Endothelial cell of umbilical vein (primary cell): ENCODE measurements at regions not wholly inside any gene's neighbourhood (a gene's known extent, or its start where the extent isn't known, plus 50 kb on each side); places are given as distances from the start of the nearest gene placed in this dataset.

Experiments
- BruUV-seq: library from RNA; stranded (reverse); fragments of 400-500 nt; replicated peaks from 2 replicates; lab custom pipeline; 2021; lab: Mats Ljungman, UMichigan
- CTCF ChIA-PET: fragments of 300-600, 350-600 bp; sonication (Branson Sonifier 250); formaldehyde crosslinking; loops from one replicate; lab custom pipeline; 2021; ENCODE audit warnings: antibody characterized with exemption, inconsistent platforms; lab: Charles Lee
- POLR2A ChIA-PET: fragments of 300-600, 350-600 bp; sonication (Branson Sonifier 250); formaldehyde crosslinking; loops from one replicate; lab custom pipeline; 2021; ENCODE audit warnings: antibody characterized with exemption, inconsistent platforms; lab: Charles Lee
- DNase-seq: peaks from one replicate; pipeline ENCODE4 v3.0.0-alpha.2; 2011; ENCODE audit warnings: low read depth, low spot score
- FAIRE-seq: peaks from 2 replicates; lab custom pipeline; 2011; peaks lifted over from hg19 to GRCh38; lab: Jason Lieb, UNC
- H2AFZ ChIP-seq: 2 replicates; pipeline ENCODE4 v1.6.0; 2012; ENCODE audit warnings: low read depth, low read length, control low read depth, inconsistent platforms
- H3K27ac ChIP-seq: 2 replicates; pipeline ENCODE4 v1.5.1; 2011; ENCODE audit warnings: low read depth, mild to moderate bottlenecking, control low read depth, low read length, moderate library complexity; ENCODE audit not compliant: insufficient read depth
- H3K27me3 ChIP-seq, 2 experiments: 2 replicates each; pipeline versions ENCODE4 v1.6.0 to v1.6.1; 2011; ENCODE audit warnings: low read length in 2 of 2, mixed read lengths in 1 of 2; ENCODE audit not compliant: control insufficient read depth in 2 of 2, insufficient read depth in 2 of 2
- H3K36me3 ChIP-seq, 2 experiments: 2 replicates in 1 of 2; 3 replicates in 1 of 2; pipeline ENCODE4 v1.5.1; 2011; ENCODE audit warnings: low read length in 2 of 2, mild to moderate bottlenecking in 1 of 2, moderate library complexity in 1 of 2; ENCODE audit not compliant: control insufficient read depth in 2 of 2, insufficient read depth in 2 of 2; ENCODE audit errors: extremely low read depth in 1 of 2
- H3K4me1 ChIP-seq: 3 replicates; pipeline ENCODE4 v1.5.1; 2011; ENCODE audit warnings: mild to moderate bottlenecking, low read length; ENCODE audit not compliant: control insufficient read depth, insufficient read depth; ENCODE audit errors: extremely low read depth
- H3K4me2 ChIP-seq: 2 replicates; pipeline ENCODE4 v1.6.1; 2011; ENCODE audit warnings: low read length, control low read depth, mixed read lengths; ENCODE audit not compliant: insufficient read depth
- H3K4me3 ChIP-seq, 3 experiments: fragments of 200-600 bp in 1 of 3; sonication (generic), shearing (Covaris generic) in 1 of 3; replicated peaks in 1 of 3; 2 replicates each; pipeline ENCODE4 v1.5.1; 2011 to 2016; ENCODE audit warnings: control low read depth in 3 of 3, low read length in 3 of 3, mild to moderate bottlenecking in 2 of 3, inconsistent platforms in 1 of 3, low read depth in 1 of 3, moderate library complexity in 1 of 3; ENCODE audit not compliant: insufficient read depth in 1 of 3
- H3K79me2 ChIP-seq: 2 replicates; pipeline ENCODE4 v1.6.0; 2012; ENCODE audit warnings: low read length, inconsistent platforms; ENCODE audit not compliant: control insufficient read depth, insufficient read depth
- H3K9ac ChIP-seq: replicated peaks from 2 replicates; pipeline ENCODE3; 2011; ENCODE audit warnings: low read length, control low read depth; ENCODE audit not compliant: insufficient read depth; ENCODE audit errors: extremely low read depth
- H3K9me1 ChIP-seq: replicated peaks from 3 replicates; pipeline ENCODE4 v1.6.0; 2011; ENCODE audit warnings: mild to moderate bottlenecking, low read length; ENCODE audit not compliant: control insufficient read depth, insufficient read depth; ENCODE audit errors: extremely low read depth
- H3K9me3 ChIP-seq: replicated peaks from 2 replicates; pipeline ENCODE4 v1.5.1; 2012; ENCODE audit warnings: low read length, inconsistent platforms; ENCODE audit not compliant: control insufficient read depth, insufficient read depth
- H4K20me1 ChIP-seq: replicated peaks from 2 replicates; pipeline ENCODE3; 2011; ENCODE audit warnings: mild to moderate bottlenecking, low read length; ENCODE audit not compliant: control insufficient read depth, insufficient read depth; ENCODE audit errors: extremely low read depth
- EZH2 ChIP-seq: IDR thresholded peaks from 2 replicates; pipeline ENCODE4 v1.6.1; 2012; ENCODE audit warnings: borderline replicate concordance, low read depth, mild to moderate bottlenecking, moderate library complexity, low read length, inconsistent platforms; ENCODE audit not compliant: severe bottlenecking
- FOS ChIP-seq: IDR thresholded peaks from 2 replicates; pipeline ENCODE4 v1.6.1; 2011; ENCODE audit warnings: mild to moderate bottlenecking, low read length, moderate library complexity, borderline replicate concordance; ENCODE audit not compliant: insufficient read depth
- GATA2 ChIP-seq: IDR thresholded peaks from 2 replicates; pipeline ENCODE4 v1.7.0; 2011; ENCODE audit warnings: low read depth, mild to moderate bottlenecking, moderate library complexity, mixed read lengths, low read length; ENCODE audit not compliant: insufficient read length, insufficient read depth
- JUN ChIP-seq: IDR thresholded peaks from 2 replicates; pipeline ENCODE4 v1.6.1; 2011; ENCODE audit warnings: borderline replicate concordance, low read depth; ENCODE audit not compliant: insufficient read length, insufficient read depth
- MYC ChIP-seq: IDR thresholded peaks from one replicate; pipeline ENCODE4 v1.6.1; 2011; ENCODE audit warnings: mild to moderate bottlenecking, low read depth, low read length
- POLR2A ChIP-seq: IDR thresholded peaks from 2 replicates; pipeline ENCODE4 v1.6.1; 2012; ENCODE audit warnings: low read depth, mild to moderate bottlenecking, control low read depth, low read length
- POLR2AphosphoS5 ChIP-seq: IDR thresholded peaks from 2 replicates; pipeline ENCODE4 v1.6.1; 2012; ENCODE audit warnings: low read depth, mild to moderate bottlenecking, control low read depth, low read length, moderate library complexity; ENCODE audit not compliant: insufficient read depth
- dilution Hi-C: fragments of 300-500 bp; cut with MboI; formaldehyde crosslinking; loops from one replicate; pipeline ENCODE4 v1.15.0; 2019; ENCODE audit warnings: low sequenced_read_pairs; ENCODE audit not compliant: extremely low pct_ligation_motif_present
- intact Hi-C: fragments of 100-400 bp; cut with micrococcal nuclease; formaldehyde crosslinking; loops from one replicate; pipeline ENCODE4 v1.10.0; 2022
- TF ChIP-seq, protein P1 (sequence below): IDR thresholded peaks from 2 replicates; pipeline ENCODE4 v1.6.1; 2011; ENCODE audit not compliant: insufficient read depth, insufficient read length

DNA sequence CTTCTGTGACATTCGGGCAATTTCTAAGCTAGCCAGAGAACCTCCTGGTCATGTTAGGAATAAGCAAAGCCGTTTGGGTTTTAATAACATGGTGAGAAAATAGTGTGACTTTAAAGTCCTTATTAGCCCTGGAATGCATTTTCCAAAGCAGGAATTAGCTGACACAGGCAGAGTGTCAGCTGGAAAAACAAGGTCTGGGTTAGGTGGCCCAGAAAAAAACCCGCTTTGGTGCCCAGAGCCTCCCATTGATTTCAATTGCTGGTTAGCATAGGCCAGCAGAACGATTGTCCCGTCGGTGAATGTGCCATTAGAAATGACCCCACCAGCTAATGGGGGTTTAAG, 62.1 kb upstream of the CPEB4 start:
- no peaks in the 10 kb centered on the region for H3K36me3 ChIP-seq
- BruUV-seq = no TSS peak
- H4K20me1 ChIP-seq = no peaks in the 10 kb centered on the region
- no peak overlapping the region for H3K4me2 ChIP-seq
- intact Hi-C loops = no loop called here
- no peak for FAIRE-seq
- H3K9me1 ChIP-seq = no peaks in the 10 kb centered on the region
- no peak overlapping the region for H2AFZ ChIP-seq
- dilution Hi-C loops = no loop called here
- POLR2A ChIA-PET = no interaction called here
- DNase-seq = no peak
- TF ChIP-seq GATA2 = no peak
- TF ChIP-seq, protein P1, sequence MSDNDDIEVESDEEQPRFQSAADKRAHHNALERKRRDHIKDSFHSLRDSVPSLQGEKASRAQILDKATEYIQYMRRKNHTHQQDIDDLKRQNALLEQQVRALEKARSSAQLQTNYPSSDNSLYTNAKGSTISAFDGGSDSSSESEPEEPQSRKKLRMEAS = no peak
- no peak for TF ChIP-seq POLR2AphosphoS5
- TF ChIP-seq EZH2 = no peak
- no peak for TF ChIP-seq JUN
- TF ChIP-seq POLR2A = no peak
- no peak for TF ChIP-seq FOS
- TF ChIP-seq MYC = no peak
- no peak overlapping the region for H3K27ac ChIP-seq
- CTCF ChIA-PET = no interaction called here
- no peaks in the 10 kb centered on the region for H3K4me1 ChIP-seq
- H3K27me3 ChIP-seq = no peaks in the 10 kb centered on the region
- H3K9me3 ChIP-seq = no peaks in the 10 kb centered on the region
- H3K79me2 ChIP-seq = no peaks in the 10 kb centered on the region
- no peak overlapping the region for H3K4me3 ChIP-seq
- H3K9ac ChIP-seq = no peak overlapping the region
